HEK293T (cell line): ENCODE measurements at regions not wholly inside any gene's neighbourhood (a gene's known extent, or its start where the extent isn't known, plus 50 kb on each side); places are given as distances from the start of the nearest gene placed in this dataset.

Experiments
- CTCF ChIA-PET: fragments of 350-600 bp; formaldehyde crosslinking; extraction: SDS; loops from one replicate; lab custom pipeline; 2021; ENCODE audit warnings: antibody characterized with exemption, inconsistent platforms; lab: Yijun Ruan, JAX
- POLR2A ChIA-PET: fragments of 350-600 bp; formaldehyde crosslinking; extraction: SDS; loops from one replicate; lab custom pipeline; 2020; ENCODE audit warnings: antibody characterized with exemption, inconsistent platforms; lab: Yijun Ruan, JAX
- DNase-seq: peaks from one replicate; pipeline ENCODE4 v3.0.0; 2012; ENCODE audit warnings: mixed read lengths; ENCODE audit errors: extremely low spot score
- ARNT ChIP-seq: fragments of 450-650 bp; IDR thresholded peaks from 2 replicates; pipeline ENCODE4 v1.6.1; 2017; ENCODE audit warnings: mild to moderate bottlenecking
- BHLHE40 ChIP-seq: fragments of 450-650 bp; IDR thresholded peaks from 2 replicates; pipeline ENCODE4 v1.6.1; 2016; ENCODE audit warnings: mild to moderate bottlenecking, moderate library complexity, borderline replicate concordance
- CTBP1 ChIP-seq: fragments of 450-650 bp; IDR thresholded peaks from 2 replicates; pipeline ENCODE4 v1.6.1; 2016; ENCODE audit warnings: borderline replicate concordance
- ELF4 ChIP-seq: fragments of 450-650 bp; IDR thresholded peaks from 2 replicates; pipeline ENCODE4 v1.6.1; 2017; ENCODE audit warnings: antibody characterized with exemption
- FOXA1 ChIP-seq: fragments of 450-650 bp; IDR thresholded peaks from 2 replicates; pipeline ENCODE4 v1.6.1; 2016; ENCODE audit warnings: mild to moderate bottlenecking
- FOXK2 ChIP-seq: fragments of 450-650 bp; IDR thresholded peaks from 2 replicates; pipeline ENCODE4 v1.6.1; 2016; ENCODE audit warnings: mild to moderate bottlenecking
- FOXM1 ChIP-seq: fragments of 450-650 bp; IDR thresholded peaks from 2 replicates; pipeline ENCODE4 v1.6.1; 2017; ENCODE audit warnings: mild to moderate bottlenecking, borderline replicate concordance
- HDGF ChIP-seq: fragments of 450-650 bp; IDR thresholded peaks from 2 replicates; pipeline ENCODE4 v1.6.1; 2017; ENCODE audit warnings: antibody characterized with exemption, borderline replicate concordance
- L3MBTL2 ChIP-seq: fragments of 450-650 bp; conservative IDR thresholded peaks from 2 replicates; pipeline ENCODE4 v1.6.1; 2016; ENCODE audit warnings: mild to moderate bottlenecking
- LEF1 ChIP-seq: fragments of 450-650 bp; IDR thresholded peaks from 2 replicates; pipeline ENCODE4 v1.6.1; 2017; ENCODE audit warnings: mild to moderate bottlenecking, borderline replicate concordance
- NFRKB ChIP-seq: fragments of 450-650 bp; IDR thresholded peaks from 2 replicates; pipeline ENCODE4 v1.6.1; 2016; ENCODE audit warnings: mild to moderate bottlenecking, moderate library complexity
- PKNOX1 ChIP-seq: fragments of 450-650 bp; IDR thresholded peaks from 2 replicates; pipeline ENCODE4 v1.6.1; 2016
- SP1 ChIP-seq: fragments of 450-650 bp; IDR thresholded peaks from 2 replicates; pipeline ENCODE4 v1.6.1; 2017
- SUZ12 ChIP-seq: fragments of 450-650 bp; IDR thresholded peaks from 2 replicates; pipeline ENCODE4 v1.6.1; 2016; ENCODE audit warnings: mild to moderate bottlenecking
- TARDBP ChIP-seq: fragments of 450-650 bp; IDR thresholded peaks from 2 replicates; pipeline ENCODE4 v1.6.1; 2016
- ZNF384 ChIP-seq: fragments of 450-650 bp; IDR thresholded peaks from 2 replicates; pipeline ENCODE4 v1.6.1; 2016

- CTCF ChIA-PET: interaction anchor here (0.6 to 0.7 kb wide), 2 partner anchors 20 to 535 kb away, joined by 3 to 4 read pairs; no protein-coding TSS in a partner anchor
- no peak for TF ChIP-seq FOXM1
- no peak for TF ChIP-seq FOXA1
- TF ChIP-seq L3MBTL2: no peak
- TF ChIP-seq TARDBP: no peak
- TF ChIP-seq FOXK2: no peak
- no peak for TF ChIP-seq SUZ12
- no peak for TF ChIP-seq ZNF384
- TF ChIP-seq NFRKB: no peak
- TF ChIP-seq SP1: no peak
- no peak for TF ChIP-seq ELF4
- no peak for TF ChIP-seq BHLHE40
- TF ChIP-seq PKNOX1: no peak
- no peak for TF ChIP-seq CTBP1
- TF ChIP-seq LEF1: no peak
- DNase-seq: no peak
- POLR2A ChIA-PET: no interaction called here
These were observed 450.5 kb downstream of the KLF12 start for GRCh38 chr13:73683746-73684145.

- ChIA-PET POLR2A (no interaction called here), CTCF (no interaction called here)
- TF ChIP-seq SP1: no peak
- TF ChIP-seq CTBP1: no peak
- TF ChIP-seq ELF4: no peak
- no peak for TF ChIP-seq L3MBTL2
- no peak for TF ChIP-seq FOXA1
- no peak for TF ChIP-seq PKNOX1
- TF ChIP-seq FOXM1: no peak
- no peak for TF ChIP-seq SUZ12
- DNase-seq: no peak
These were observed 452.4 kb downstream of the KLF12 start for GRCh38 chr13:73681779-73682178.

- CTCF ChIA-PET: no interaction called here
- no peak for TF ChIP-seq L3MBTL2
- TF ChIP-seq HDGF: no peak
- no peak for TF ChIP-seq ELF4
- TF ChIP-seq BHLHE40: no peak
- no peak for TF ChIP-seq FOXM1
- no peak for TF ChIP-seq TARDBP
- TF ChIP-seq PKNOX1: no peak
- TF ChIP-seq ARNT: no peak
- no peak for TF ChIP-seq NFRKB
- TF ChIP-seq LEF1: no peak
- no peak for TF ChIP-seq ZNF384
- POLR2A ChIA-PET: no interaction called here
These were observed 453.2 kb downstream of the KLF12 start for GRCh38 chr13:73681015-73681414.

GRCh38 chr13:73677048-73677601 is 457.1 kb downstream of the KLF12 start:
- POLR2A ChIA-PET: no interaction called here
- DNase-seq: no peak
- CTCF ChIA-PET: interaction anchor here (0.5 kb wide), 1 partner anchor 442 kb away, joined by 3 read pairs; no protein-coding TSS in a partner anchor
- TF ChIP-seq FOXA1 (no peak), BHLHE40 (no peak), ELF4 (no peak), SP1 (no peak), FOXK2 (no peak), PKNOX1 (no peak), LEF1 (no peak), FOXM1 (no peak), NFRKB (no peak), TARDBP (no peak), ARNT (no peak), HDGF (no peak), ZNF384 (no peak), L3MBTL2 (no peak), CTBP1 (no peak), SUZ12 (no peak)

More at GRCh38 chr13:73681015-73681414, 453.2 kb downstream of the KLF12 start:
- no peak for DNase-seq

GRCh38 chr13:73676550-73677047 is 457.6 kb downstream of the KLF12 start:
- POLR2A ChIA-PET: no interaction called here
- no peak for TF ChIP-seq L3MBTL2
- no peak for TF ChIP-seq NFRKB
- no peak for TF ChIP-seq ARNT
- no peak for TF ChIP-seq PKNOX1
- TF ChIP-seq HDGF: no peak
- TF ChIP-seq CTBP1: no peak
- TF ChIP-seq FOXA1: no peak
- TF ChIP-seq BHLHE40: no peak
- no peak for TF ChIP-seq LEF1
- no peak for TF ChIP-seq ELF4
- TF ChIP-seq SP1: no peak
- TF ChIP-seq FOXK2: no peak
- no peak for TF ChIP-seq FOXM1
- no peak for TF ChIP-seq SUZ12
- no peak for TF ChIP-seq ZNF384
- CTCF ChIA-PET: interaction anchor here (0.5 kb wide), 1 partner anchor 441 kb away, joined by 3 read pairs; no protein-coding TSS in a partner anchor
- DNase-seq: no peak
